ENCODE measurements at regions not wholly inside any gene's neighbourhood (a gene's known extent, or its start where the extent isn't known, plus 50 kb on each side); places are given as distances from the start of the nearest gene placed in this dataset.

DNA sequence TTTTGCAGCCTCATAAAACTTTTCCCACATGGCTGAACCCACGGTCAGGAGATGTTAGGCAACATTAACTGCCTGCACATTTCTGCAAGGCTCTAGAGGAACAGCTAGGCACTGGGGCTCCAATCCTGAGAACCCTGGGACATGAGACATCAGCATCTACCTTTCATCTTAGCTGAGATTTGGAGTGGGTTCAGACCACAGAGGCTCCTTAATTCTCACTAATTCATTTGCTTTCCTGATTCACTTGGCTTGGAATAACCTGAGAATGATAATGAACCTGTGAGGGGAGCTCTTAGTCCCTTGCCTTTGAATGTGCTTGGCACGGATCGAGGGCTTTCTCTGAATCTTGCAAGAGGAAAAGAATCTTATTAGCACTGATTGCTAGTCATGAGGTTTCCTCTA lies 266.2 kb downstream of the FIGN start:
- no peaks in the 10 kb centered on the region for H3K4me1 Mint-ChIP-seq
- Histone ChIP-seq H2AFZ (ENCODE audit: insufficient read depth, low read depth, low read length, poor library complexity, severe bottlenecking) (no peak overlapping the region), H3K9me3 (replicated peaks in 1 of 2; ENCODE audit: control insufficient read depth in 1 of 2, insufficient read depth in 1 of 2, low read length in 2 of 2) (no peaks in the 10 kb centered on the region), H3K27me3 (ENCODE audit: control insufficient read depth in 2 of 2, insufficient read depth in 2 of 2, low read length in 2 of 2) (no peaks in the 10 kb centered on the region), H3K36me3 (replicated peaks in 1 of 2; ENCODE audit: control insufficient read depth in 1 of 2, insufficient read depth in 2 of 2, low read length in 2 of 2) (no peaks in the 10 kb centered on the region), H3K4me3 (replicated peaks in 1 of 3; ENCODE audit: low read depth in 2 of 3, low read length in 3 of 3) (no peak overlapping the region), H4K20me1 (ENCODE audit: insufficient read depth, low read length) (no peaks in the 10 kb centered on the region), H3K4me1 (ENCODE audit: control insufficient read depth in 1 of 2, insufficient read depth in 2 of 2, low read length in 2 of 2) (no peaks in the 10 kb centered on the region), H3K9ac (ENCODE audit: insufficient read depth, low read length, poor library complexity, severe bottlenecking) (no peak overlapping the region), H3K4me2 (replicated peaks; ENCODE audit: extremely low read depth, low read length, poor library complexity, severe bottlenecking) (no peak overlapping the region), H3K27ac (ENCODE audit: low read depth in 1 of 2, low read length in 2 of 2) (no peak overlapping the region), H3K79me2 (ENCODE audit: insufficient read depth, low read length) (no peaks in the 10 kb centered on the region)
- H3K9me3 Mint-ChIP-seq = peaks cover 0 to 3% (median 0%) of the 10 kb centered on the region in 7 donors
- DNase-seq = no peak
- TF ChIP-seq, protein P1, sequence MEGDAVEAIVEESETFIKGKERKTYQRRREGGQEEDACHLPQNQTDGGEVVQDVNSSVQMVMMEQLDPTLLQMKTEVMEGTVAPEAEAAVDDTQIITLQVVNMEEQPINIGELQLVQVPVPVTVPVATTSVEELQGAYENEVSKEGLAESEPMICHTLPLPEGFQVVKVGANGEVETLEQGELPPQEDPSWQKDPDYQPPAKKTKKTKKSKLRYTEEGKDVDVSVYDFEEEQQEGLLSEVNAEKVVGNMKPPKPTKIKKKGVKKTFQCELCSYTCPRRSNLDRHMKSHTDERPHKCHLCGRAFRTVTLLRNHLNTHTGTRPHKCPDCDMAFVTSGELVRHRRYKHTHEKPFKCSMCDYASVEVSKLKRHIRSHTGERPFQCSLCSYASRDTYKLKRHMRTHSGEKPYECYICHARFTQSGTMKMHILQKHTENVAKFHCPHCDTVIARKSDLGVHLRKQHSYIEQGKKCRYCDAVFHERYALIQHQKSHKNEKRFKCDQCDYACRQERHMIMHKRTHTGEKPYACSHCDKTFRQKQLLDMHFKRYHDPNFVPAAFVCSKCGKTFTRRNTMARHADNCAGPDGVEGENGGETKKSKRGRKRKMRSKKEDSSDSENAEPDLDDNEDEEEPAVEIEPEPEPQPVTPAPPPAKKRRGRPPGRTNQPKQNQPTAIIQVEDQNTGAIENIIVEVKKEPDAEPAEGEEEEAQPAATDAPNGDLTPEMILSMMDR (IDR thresholded peaks at IDR 0.05) = no peak
- intact Hi-C loops (cut with micrococcal nuclease) = no loop called here
- H3K4me3 Mint-ChIP-seq = no peak overlapping the region
- WGBS (ENCODE audit: insufficient coverage) = 56% methylated on average over 3 of the region's 3 CpGs
- H3K27ac Mint-ChIP-seq = no peak overlapping the region
- no peaks in the 10 kb centered on the region for H3K36me3 Mint-ChIP-seq
- H3K27me3 Mint-ChIP-seq (ENCODE audit: low read depth in 3 of 3) = peaks cover 0 to 2% (median 0%) of the 10 kb centered on the region in 3 donors

DNA sequence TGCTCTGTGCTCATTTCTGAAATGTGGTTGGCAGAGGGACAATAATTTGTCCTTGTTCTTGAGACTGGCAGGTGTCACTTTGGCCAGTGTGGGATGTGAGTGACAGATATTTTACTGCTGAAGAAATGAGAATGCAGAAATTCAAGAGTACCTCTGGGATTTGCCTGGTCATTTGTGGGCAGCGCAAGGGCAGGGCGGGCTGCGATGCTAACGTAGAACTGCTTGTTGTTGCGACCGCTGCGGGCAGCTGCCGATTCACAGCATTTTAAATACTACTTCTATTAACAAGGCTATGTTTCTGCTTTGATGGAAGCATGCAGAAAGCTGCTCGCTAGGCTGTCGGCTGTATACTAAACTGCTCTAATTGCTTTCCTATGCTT lies 268.6 kb downstream of the FIGN start:
- H4K20me1 ChIP-seq (ENCODE audit: insufficient read depth, low read length) = no peaks in the 10 kb centered on the region
- Mint-ChIP-seq H3K9me3 (peaks cover 0 to 3% (median 0%) of the 10 kb centered on the region in 7 donors), H3K27ac (no peak overlapping the region), H3K27me3 (ENCODE audit: low read depth in 3 of 3) (peaks cover 0 to 2% (median 2%) of the 10 kb centered on the region in 3 donors), H3K4me3 (no peak overlapping the region), H3K36me3 (no peaks in the 10 kb centered on the region), H3K4me1 (no peaks in the 10 kb centered on the region)
- H3K4me3 ChIP-seq (replicated peaks in 1 of 3; ENCODE audit: low read depth in 2 of 3, low read length in 3 of 3) = no peak overlapping the region
- H3K4me1 ChIP-seq (ENCODE audit: control insufficient read depth in 1 of 2, insufficient read depth in 2 of 2, low read length in 2 of 2) = no peaks in the 10 kb centered on the region
- no peaks in the 10 kb centered on the region for H3K79me2 ChIP-seq (ENCODE audit: insufficient read depth, low read length)
- no peaks in the 10 kb centered on the region for H3K9me3 ChIP-seq (replicated peaks in 1 of 2; ENCODE audit: control insufficient read depth in 1 of 2, insufficient read depth in 1 of 2, low read length in 2 of 2)
- no peaks in the 10 kb centered on the region for H3K27me3 ChIP-seq (ENCODE audit: control insufficient read depth in 2 of 2, insufficient read depth in 2 of 2, low read length in 2 of 2)
- WGBS (ENCODE audit: insufficient coverage) = 98% methylated on average over 7 of the region's 10 CpGs
- no peaks in the 10 kb centered on the region for H3K36me3 ChIP-seq (replicated peaks in 1 of 2; ENCODE audit: control insufficient read depth in 1 of 2, insufficient read depth in 2 of 2, low read length in 2 of 2)
- no peak for DNase-seq
- H3K27ac ChIP-seq (ENCODE audit: low read depth in 1 of 2, low read length in 2 of 2) = no peak overlapping the region
- no peak overlapping the region for H3K4me2 ChIP-seq (replicated peaks; ENCODE audit: extremely low read depth, low read length, poor library complexity, severe bottlenecking)
- H2AFZ ChIP-seq (ENCODE audit: insufficient read depth, low read depth, low read length, poor library complexity, severe bottlenecking) = no peak overlapping the region
- TF ChIP-seq, protein P1 (IDR thresholded peaks at IDR 0.05) = no peak
- intact Hi-C loops (cut with micrococcal nuclease) = no loop called here
- H3K9ac ChIP-seq (ENCODE audit: insufficient read depth, low read length, poor library complexity, severe bottlenecking) = no peak overlapping the region

Measured in CD14-positive monocyte (primary cell).